ENCODE measurements at regions not wholly inside any gene's neighbourhood (a gene's known extent, or its start where the extent isn't known, plus 50 kb on each side); places are given as distances from the start of the nearest gene placed in this dataset.
"Not testable (repeated sequence)": the region's sequence is repeated elsewhere in the genome, so short reads cannot be mapped to it uniquely, and the experiment has no call there.

- no peak for DNase-seq
These were observed 231.7 kb downstream of the ZNF621 start for GRCh38 chr3:40756500-40756899.

DNA sequence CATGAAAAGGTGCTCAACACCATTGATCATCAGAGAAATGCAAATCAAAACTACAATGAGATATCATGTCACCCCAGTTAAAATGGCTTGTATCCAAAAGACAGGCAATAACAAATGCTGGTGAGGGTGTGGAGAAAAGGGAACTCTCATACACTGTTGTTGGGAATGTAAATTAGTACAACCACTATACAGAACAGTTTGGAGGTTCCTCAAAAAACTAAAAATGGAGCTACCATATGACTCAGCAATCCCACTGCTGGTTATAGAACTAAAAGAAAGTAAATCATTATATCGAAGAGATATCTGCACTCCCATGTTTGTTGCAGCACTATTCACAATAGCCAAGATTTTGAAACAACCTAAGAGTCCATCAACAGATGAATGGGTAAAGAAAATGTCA lies 238.0 kb downstream of the ZNF621 start:
- DNase-seq: not testable (repeated sequence)

DNA sequence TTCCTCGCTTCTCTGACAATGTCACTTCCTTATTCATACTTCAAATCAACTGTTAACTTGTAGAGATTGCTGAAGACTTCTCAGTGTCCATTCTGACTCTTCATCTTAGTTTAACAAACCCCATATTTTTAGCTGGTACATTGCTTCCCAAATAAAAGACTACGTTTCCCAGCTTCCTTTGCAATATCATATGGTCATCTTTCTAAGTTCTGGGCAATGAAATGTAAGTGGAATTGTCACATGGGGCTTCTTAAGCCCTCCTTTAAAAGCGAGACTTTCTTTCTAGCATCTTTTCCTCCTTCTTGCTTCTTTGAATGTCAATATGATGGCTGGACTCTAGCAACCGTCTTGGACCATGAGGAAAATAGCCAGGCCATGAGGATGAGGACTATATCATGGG lies 239.0 kb downstream of the ZNF621 start:
- no peak for DNase-seq

- DNase-seq: no peak
These were observed 240.0 kb downstream of the ZNF621 start for GRCh38 chr3:40764747-40765146.

GRCh38 chr3:40765884-40766283 lies 241.1 kb downstream of the ZNF621 start:
- DNase-seq: no peak

- no peak for DNase-seq
These were observed 241.6 kb downstream of the ZNF621 start for GRCh38 chr3:40766396-40766795.

- no peak for DNase-seq
These were observed 243.3 kb downstream of the ZNF621 start for GRCh38 chr3:40768046-40768445.

GRCh38 chr3:40768536-40768935 lies 243.8 kb downstream of the ZNF621 start:
- no peak for DNase-seq

DNA sequence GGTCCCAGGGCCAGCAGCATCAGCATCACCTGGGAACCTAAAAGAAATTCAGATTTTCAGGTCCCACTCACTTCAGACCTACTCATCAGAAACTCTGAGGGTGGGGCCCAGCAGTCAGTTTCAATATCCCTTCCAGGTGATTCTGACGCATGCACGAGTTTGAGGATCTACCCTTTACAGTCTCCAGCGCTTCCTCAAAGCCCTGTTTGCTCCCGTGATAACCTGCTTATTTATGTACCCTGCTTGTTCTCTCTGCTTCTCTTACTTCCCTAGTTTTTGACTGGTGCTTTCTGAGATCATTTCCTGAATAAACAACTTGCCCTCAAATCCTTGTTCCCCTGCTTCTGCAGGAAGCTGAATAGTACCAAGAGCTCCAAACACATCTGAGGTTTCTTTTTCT lies 245.3 kb downstream of the ZNF621 start:
- DNase-seq: no peak

DNA sequence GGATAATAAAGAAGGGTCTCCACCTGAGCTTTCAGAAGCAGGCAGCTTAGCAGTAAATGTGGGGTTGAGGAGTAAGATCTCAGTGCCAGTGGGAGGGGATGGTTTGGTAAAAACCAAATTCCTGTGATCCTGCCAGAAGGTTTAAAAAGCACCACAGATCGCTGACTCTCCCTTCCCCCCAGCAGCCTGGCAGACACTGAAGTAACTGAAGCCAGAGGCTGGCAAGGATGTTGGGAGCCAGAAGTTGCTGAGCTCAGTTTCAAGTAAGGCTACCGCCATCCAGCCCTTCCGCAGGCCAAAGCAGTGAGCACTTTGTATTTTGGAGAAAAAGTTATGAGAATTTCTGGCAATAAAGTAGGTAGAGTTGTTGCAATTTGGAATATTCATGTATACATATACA lies 246.4 kb downstream of the ZNF621 start:
- DNase-seq: no peak

DNA sequence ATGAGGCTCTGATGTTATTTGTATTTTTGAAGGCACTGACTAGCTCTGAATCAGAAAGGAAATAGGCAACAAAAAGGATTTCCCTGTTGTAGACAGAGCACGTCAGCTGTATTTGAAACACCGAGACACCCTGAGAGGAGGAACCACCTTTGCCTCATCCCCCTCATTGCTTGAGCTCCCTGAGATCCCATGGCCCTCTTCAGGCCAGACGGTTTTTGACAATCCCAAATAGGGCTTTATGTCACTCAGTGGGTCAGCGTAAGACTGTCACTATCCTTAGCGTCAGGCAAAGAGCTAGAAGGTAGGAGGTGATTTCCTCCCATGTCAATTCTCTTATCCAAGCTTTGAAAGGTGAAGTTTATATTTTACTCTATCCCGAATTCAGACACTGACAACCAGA lies 254.3 kb downstream of the ZNF621 start:
- no peak for DNase-seq

- no peak for DNase-seq
These were observed 255.6 kb downstream of the ZNF621 start for GRCh38 chr3:40780291-40780924.

GRCh38 chr3:40780925-40781406 lies 256.2 kb downstream of the ZNF621 start:
- DNase-seq: peak; percentile 2

DNA sequence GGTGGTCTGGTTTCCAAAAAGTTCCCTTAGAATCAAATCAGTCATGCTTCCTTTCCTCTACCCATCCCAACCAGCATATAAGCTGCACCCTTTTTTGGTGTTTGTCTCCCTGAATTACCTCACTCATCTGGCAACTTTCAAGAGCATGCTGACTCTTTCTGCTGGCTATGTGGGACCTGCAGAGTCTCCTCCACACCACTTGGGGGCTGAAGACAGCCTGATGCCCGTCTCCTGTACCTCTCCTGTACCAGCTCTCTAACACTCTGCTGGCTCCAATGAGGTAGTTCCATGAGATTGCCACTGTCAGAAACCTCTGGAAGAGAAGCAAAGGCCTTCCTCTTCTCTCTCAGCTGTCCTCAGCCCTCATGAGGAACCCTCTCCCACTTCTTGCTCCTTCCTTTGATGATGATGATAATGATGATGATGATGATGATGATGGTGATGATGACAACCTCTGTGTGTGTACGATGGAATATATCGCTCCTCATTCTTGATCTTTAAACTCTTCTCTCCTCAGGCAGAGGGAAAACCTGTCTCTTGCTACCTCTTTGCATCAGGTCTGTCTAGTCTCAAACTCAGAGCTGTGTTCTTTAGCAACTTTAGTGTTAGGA lies 257.5 kb downstream of the ZNF621 start:
- DNase-seq: no peak

DNA sequence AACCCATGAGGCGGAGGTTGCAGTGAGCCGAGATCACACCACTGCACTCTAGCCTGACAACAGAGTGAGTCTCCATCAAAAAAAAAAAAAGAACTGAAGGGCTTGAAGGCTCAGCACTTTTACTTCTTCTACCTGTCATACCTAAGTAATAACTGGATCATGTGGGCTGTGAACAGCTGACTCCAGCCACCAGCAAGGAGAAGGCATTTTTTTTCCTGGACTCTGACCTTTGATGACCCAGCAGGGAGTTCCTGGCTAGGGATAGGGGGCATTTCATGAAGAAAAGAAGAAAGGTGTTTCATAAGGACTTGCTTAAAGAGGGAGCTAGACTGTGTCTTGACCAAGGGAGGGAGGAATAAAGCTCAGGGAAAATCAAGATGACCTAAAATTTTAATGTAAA lies 266.0 kb downstream of the ZNF621 start:
- DNase-seq: no peak

DNA sequence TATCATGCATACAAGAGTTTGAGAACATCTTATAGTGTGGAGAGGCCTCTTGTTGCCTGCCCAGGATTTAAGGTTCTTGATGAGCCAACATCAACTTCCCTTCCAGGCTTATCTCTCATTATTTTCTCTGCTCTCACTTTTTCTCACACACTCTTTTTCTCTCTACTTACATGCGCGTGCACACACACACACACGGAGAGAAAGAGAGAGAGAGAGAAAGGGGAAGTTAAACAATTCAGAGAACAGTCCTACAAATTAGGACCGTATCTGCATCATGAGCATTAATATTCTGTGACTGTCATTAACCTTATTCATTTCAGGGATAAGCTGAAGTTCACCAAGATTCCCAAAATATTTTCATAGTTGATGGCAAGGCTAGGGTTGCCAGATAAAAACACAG lies 269.0 kb downstream of the ZNF621 start:
- DNase-seq: no peak

DNA sequence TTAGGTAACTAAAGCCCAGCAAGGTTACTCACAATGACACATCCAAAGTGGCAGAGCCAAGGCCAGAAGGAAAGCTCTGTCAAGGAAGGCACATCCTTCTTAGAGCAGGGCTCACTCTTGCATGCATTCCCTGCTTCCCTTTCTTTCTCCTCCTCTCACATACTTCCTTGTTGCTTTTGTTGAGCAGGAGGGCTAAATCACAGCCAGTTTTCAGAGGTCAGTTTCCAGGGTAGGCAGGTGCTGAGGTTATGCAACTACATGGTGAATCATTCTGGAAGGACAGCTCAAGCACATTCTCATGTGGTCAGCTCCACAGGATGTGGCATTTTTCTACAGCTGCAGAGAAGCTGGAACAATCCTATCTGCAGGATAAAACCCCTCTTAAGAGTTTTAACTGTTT lies 275.6 kb downstream of the ZNF621 start:
- DNase-seq: no peak

GRCh38 chr3:40801284-40801741 lies 276.6 kb downstream of the ZNF621 start:
- no peak for DNase-seq

DNA sequence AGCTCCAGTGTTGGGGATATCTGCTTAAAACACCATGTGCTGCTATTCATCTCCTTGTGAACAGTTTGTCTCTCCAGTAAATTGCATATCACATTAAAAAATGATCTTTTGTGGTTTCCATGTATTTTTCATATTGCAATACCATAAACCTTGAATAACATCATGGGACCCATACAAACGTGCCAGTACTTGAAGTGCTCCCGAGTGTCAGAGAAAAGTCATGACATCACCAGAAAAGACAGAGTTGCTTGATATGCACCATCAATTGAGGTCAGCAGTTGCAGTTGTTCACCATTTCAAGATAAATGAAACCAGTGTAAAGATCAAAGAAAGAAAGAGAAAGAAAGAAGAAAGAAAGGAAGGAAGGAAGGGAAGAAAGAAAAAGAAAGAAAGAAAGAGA lies 278.6 kb downstream of the ZNF621 start:
- DNase-seq: no peak

DNA sequence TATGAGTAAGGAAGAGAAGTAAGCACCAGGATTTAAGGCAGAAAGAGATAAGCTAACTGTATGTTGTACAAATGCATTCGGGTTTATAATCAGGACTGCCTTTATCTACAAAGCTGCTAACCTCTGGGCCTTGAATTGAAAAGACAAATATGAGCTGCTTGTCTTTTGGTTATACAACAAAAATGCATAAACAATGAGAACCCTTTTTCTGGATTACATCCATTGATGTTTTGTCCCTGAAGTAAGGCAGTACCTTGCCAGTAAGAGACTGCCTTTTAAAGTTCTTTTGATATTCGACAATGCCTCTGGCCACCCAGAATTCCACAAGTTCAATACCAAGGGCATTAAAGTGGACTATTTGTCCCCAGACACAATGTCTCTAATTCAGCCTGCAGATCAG lies 280.7 kb downstream of the ZNF621 start:
- DNase-seq: no peak

DNA sequence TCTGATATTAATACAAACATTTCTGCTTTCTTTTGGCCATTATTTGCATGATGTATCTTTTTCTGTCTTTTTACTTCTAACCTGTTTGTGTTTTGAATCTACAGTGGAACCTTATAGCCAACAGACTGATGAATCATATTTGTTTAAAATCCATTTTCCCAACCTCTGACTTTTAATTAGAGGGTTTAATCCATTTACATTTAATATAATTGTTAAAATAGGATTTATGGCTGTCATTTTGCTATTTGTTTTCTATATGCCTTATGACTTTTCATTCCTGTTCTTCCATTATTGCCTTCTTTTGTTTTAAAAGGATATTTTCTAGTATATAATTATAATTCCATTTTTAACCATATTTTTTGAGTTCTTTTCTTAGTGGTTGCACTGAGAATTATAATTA lies 286.1 kb downstream of the ZNF621 start:
- no peak for DNase-seq

DNA sequence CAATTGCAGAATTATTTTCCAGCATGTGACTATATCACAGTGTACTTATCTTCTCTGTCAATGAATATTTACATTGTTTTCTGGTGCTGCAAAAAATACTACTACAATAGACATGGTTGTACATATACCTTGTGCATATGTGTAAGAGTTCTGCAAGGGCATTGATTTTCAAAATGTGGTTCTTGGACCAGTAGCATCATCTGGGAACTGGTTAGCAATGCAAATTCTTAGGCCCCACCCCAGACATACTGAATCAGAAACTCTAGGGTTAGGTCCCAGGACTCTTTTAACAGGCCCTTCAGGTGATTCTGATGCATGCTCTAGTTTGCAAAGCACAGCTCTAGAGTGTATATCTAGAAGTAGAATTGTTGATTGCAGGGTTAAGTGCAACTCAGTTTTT lies 292.3 kb downstream of the ZNF621 start:
- DNase-seq: no peak

- DNase-seq: no peak
These were observed 296.6 kb downstream of the ZNF621 start for GRCh38 chr3:40821315-40821714.

- peak; percentile 1 for DNase-seq
These were observed 302.5 kb downstream of the ZNF621 start for GRCh38 chr3:40827226-40827625.

Measured in DMS79 treated with DMSO at 0.1 percent for 48 hours (cell line).